ENCODE measurements at regions not wholly inside any gene's neighbourhood (a gene's known extent, or its start where the extent isn't known, plus 50 kb on each side); places are given as distances from the start of the nearest gene placed in this dataset.

- no peak for TF ChIP-seq POLR2AphosphoS5 (IDR thresholded peaks at IDR 0.05; ENCODE audit: low read depth, low read length)
- no peak for TF ChIP-seq POLR2A (IDR thresholded peaks at IDR 0.05; ENCODE audit: low read depth, low read length)
Measured at GRCh38 chr11:39165021-39165420, 2294.4 kb downstream of the LRRC4C start.
